CD1c-positive myeloid dendritic cell (primary cell): ENCODE measurements at regions not wholly inside any gene's neighbourhood (a gene's known extent, or its start where the extent isn't known, plus 50 kb on each side); places are given as distances from the start of the nearest gene placed in this dataset.

Experiments used
- DNase-seq: peaks from one replicate; pipeline ENCODE4 v3.0.0-alpha.2; 2016; ENCODE audit errors: extremely low spot score

DNA sequence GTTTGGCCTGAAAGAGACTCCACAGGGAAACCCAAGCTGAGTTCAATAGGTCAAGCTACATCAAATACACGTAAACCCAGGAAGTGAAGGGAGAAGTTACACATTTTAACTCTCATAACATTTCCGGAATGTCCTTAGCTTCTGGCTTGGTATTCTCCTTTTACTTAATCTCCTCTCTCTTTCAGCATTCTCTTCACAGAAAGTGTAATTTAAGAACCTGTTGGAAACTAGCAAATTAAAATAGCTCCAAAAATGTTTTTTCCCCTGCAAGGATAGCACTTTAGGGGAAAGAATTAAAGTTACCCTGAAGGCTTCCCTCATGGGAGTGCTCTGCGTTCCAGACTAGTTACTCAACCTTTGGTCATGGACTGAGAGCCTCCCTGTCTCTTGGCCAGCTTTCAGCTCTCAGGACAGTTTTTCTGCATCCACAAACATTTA is 292.7 kb upstream of the TARS1 start:
- no peak for DNase-seq

DNA sequence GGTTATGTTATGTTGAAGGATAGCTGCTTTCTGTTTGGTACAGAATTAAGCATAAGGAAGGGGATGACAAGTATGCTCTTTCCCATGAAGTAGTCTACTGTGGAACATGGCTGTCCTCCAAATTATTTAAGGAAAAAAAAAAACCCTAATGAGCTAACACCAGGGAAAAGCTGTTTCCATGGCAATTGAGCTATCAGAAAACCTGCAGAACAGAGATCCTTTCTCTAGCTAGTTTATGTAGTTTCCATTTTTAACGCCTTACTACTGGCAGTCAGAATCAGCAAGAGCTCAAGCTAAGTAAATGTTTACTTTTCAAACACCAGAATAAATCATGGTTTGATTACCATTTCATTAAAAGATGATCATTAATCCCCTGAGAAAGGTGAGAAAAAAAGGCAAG is 287.4 kb upstream of the TARS1 start:
- DNase-seq, result no peak

GRCh38 chr5:33153831-33154230 is 286.9 kb upstream of the TARS1 start:
- DNase-seq, result no peak

DNA sequence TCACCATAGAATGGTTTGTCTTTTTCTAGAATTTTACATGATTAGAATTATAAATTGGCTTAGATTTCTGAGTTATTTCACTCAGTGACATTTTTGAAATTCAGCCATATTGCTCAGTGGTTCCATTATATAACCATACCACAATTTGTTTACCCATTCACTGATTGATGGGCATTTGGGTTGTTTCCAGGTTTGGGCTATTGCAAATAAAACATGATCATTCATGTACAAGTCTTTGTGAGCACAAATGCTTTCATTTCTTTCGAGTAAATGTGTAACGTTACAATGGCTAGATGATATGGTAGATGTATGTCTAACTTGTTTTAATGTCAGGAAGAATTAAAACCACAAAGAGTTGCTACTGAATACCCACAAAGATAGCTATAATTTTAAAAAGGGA is 279.9 kb upstream of the TARS1 start:
- DNase-seq, result no peak

GRCh38 chr5:33161421-33161820 is 279.3 kb upstream of the TARS1 start:
- no peak for DNase-seq

- DNase-seq, result no peak
These were observed 278.7 kb upstream of the TARS1 start for GRCh38 chr5:33162057-33162456.

DNA sequence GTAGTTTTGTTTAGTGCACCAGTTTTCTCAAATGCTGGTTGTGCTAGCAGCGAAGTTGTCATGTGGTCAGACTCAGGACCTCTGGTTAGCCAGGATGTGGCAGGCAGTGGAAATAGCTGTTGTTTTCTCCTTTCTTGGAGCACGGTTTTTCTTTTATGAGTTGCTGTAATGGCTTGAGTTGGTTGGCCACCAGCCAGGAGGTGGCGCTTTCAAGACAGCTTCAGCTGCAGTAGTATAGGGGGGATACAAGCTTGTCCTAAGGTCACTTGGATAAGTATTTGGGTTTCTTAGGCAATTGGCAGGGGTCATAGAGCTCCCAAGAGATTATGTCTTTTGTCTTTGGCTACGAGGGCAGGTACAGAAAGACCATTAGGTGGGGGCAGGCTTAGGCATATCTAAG is 274.2 kb upstream of the TARS1 start:
- DNase-seq, result no peak

- no peak for DNase-seq
These were observed 273.8 kb upstream of the TARS1 start for GRCh38 chr5:33166948-33167347.

DNA sequence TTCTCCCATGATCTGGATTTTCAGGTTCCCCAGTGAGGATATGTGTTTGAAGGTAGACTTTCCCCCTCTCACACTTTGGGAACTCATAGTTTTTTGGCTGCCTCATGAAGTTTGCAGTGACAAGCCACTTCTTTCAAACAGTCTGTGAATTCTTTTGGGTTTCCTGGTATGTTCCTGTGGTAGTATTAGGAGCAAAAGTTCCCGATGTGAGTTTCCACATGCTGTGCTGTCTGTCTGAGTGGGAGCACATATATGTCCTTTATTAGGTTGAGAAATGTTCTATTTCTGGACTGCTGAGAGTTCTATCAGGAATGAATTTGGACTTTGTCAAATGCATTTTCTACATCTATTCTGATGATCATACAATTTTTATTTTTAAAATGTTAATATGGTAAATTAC is 273.2 kb upstream of the TARS1 start:
- DNase-seq, result no peak

GRCh38 chr5:33170411-33170810 is 270.4 kb upstream of the TARS1 start:
- no peak for DNase-seq

- no peak for DNase-seq
These were observed 266.4 kb upstream of the TARS1 start for GRCh38 chr5:33174383-33174782.

- DNase-seq, result no peak
These were observed 261.5 kb upstream of the TARS1 start for GRCh38 chr5:33179301-33179700.

DNA sequence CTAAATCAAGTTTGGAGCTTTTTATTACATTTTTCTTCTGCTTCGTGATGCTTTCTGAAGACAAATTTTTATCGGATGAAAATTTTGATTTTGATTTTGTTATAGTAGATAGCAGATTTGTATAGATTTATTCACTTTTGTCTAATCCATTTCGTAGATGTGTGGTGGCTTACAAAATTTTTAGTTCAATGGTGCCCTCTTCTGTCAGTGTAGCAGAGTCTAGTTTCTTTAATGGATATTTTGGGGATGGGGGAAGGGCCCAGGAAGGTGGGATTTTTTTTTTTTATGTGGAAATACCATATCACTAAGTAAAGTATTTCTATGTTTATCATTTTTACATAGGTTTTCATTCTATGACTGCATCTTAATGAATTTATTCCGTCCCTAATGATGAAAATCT is 259.9 kb upstream of the TARS1 start:
- no peak for DNase-seq

- DNase-seq, result no peak
These were observed 257.8 kb upstream of the TARS1 start for GRCh38 chr5:33182986-33183385.

DNA sequence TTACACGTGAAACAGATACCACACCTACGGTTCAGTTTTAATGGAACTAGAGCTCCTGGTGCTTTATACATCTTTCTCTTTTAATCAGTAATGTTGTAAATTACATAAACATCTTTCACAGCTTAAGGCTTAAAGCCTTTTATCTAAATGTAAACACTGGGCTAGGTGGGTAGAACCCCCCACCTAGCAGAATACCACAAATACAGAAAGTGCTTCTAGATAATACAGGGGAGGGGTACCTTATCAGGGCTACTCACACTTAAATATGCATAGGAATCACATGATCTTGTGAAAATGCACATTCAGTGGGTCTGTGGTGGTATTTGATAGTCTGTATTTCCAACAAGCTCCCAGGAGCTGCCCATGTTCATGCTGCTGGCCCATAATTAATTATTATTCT is 256.4 kb upstream of the TARS1 start:
- DNase-seq, result no peak

- no peak for DNase-seq
These were observed 252.7 kb upstream of the TARS1 start for GRCh38 chr5:33188089-33188488.

GRCh38 chr5:33194914-33195313 is 245.9 kb upstream of the TARS1 start:
- DNase-seq, result no peak

- no peak for DNase-seq
These were observed 245.2 kb upstream of the TARS1 start for GRCh38 chr5:33195431-33196165.

GRCh38 chr5:33198836-33199235 is 241.9 kb upstream of the TARS1 start:
- no peak for DNase-seq

GRCh38 chr5:33203931-33204330 is 236.8 kb upstream of the TARS1 start:
- DNase-seq, result no peak

DNA sequence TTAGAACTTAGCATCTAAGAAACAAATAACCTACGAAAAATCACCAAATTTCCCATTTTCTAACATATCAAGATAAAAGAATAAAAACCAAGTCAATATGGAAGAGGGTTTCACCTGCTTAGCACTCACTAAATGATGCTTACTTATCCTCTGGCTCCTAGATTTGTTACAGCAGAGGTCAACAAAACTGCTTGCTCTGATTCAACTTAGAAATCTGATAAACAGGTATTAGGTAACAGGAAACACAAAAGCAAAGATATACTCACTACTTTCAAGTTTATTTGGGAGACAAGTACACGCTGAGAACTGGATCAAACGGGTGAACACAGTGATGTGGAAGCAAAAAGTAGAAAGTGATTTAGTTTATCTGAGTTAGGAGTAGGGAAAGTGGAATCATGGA is 235.7 kb upstream of the TARS1 start:
- DNase-seq, result no peak

DNA sequence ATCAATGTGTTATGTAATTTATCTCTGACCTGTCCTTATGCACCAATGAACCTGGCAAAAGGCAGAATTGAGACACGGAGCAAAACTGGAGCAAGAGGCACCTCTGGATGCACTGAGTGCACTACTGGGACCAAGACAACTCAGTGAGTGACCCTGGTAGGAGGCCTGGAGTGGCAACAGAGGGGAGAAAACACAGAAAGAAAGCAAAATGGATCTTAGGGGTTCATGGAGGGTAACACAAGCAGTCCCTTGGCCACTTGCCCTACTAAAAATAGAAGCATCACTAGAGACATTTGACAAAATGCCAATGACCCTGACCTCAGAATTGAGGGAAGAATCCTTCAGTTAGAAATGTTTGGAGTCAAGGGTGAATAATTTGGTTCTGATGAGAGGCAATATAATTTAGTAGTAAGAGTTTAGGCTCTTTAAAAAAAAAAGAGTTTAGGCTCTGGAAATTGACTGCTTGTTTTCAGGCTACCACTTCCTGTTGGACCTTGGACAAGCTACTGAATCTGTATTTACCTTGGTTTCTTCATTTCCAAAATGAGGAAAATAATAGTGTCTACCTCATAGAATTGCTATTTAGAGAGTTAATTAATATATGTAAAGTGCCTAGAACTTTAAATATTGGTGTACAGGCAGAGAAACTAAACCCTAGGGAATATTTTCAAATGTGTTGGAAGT is 234.9 kb upstream of the TARS1 start:
- no peak for DNase-seq

GRCh38 chr5:33206962-33207506 is 233.7 kb upstream of the TARS1 start:
- no peak for DNase-seq
